SK-N-SH (cell line): ENCODE measurements at regions not wholly inside any gene's neighbourhood (a gene's known extent, or its start where the extent isn't known, plus 50 kb on each side); places are given as distances from the start of the nearest gene placed in this dataset.

Experiments
- CTCF ChIA-PET: fragments of 300-600, 350-600 bp; formaldehyde crosslinking; extraction: SDS; loops from one replicate; lab custom pipeline; 2021; lab: Yijun Ruan, JAX
- POLR2A ChIA-PET: fragments of 350-600 bp; sonication (Branson Sonifier 250); formaldehyde crosslinking; extraction: SDS; loops from one replicate; lab custom pipeline; 2020; ENCODE audit warnings: antibody characterized with exemption, inconsistent platforms; lab: Yijun Ruan, JAX
- DNase-seq: peaks from one replicate; pipeline ENCODE4 v3.0.0; 2012
- H2AFZ ChIP-seq: fragments of 200-600 bp; sonication (generic); 2 replicates; pipeline ENCODE4 v1.8.1; 2016; ENCODE audit warnings: antibody characterized with exemption, mild to moderate bottlenecking, low read depth
- H3F3A ChIP-seq: fragments of 200-600 bp; sonication (generic); replicated peaks from 2 replicates; pipeline ENCODE3; 2016; ENCODE audit warnings: antibody characterized with exemption, mild to moderate bottlenecking; ENCODE audit not compliant: insufficient read depth
- H3K27ac ChIP-seq, 2 experiments: fragments of 200-500 bp in 1 of 2; fragments of 200-600 bp in 1 of 2; sonication (Bioruptor generic) in 1 of 2; sonication (generic), shearing (Covaris generic) in 1 of 2; 2 replicates each; pipeline versions ENCODE4 v1.5.1 to v1.6.1; 2014 to 2016; ENCODE audit warnings: low read depth in 2 of 2, inconsistent platforms in 1 of 2, low read length in 1 of 2, mild to moderate bottlenecking in 1 of 2, mixed read lengths in 1 of 2
- H3K27me3 ChIP-seq: fragments of 200-600 bp; sonication (generic), shearing (Covaris generic); 2 replicates; pipeline ENCODE4 v1.6.1; 2016; ENCODE audit warnings: mixed run types; ENCODE audit not compliant: insufficient read depth
- H3K36me3 ChIP-seq, 2 experiments: fragments of 200-500 bp in 1 of 2; fragments of 200-600 bp in 1 of 2; sonication (Bioruptor generic) in 1 of 2; sonication (generic) in 1 of 2; replicated peaks in 1 of 2; 2 replicates each; pipeline versions ENCODE3 to v1.5.1; 2014 to 2016; ENCODE audit warnings: low read length in 1 of 2, mild to moderate bottlenecking in 1 of 2; ENCODE audit not compliant: insufficient read depth in 2 of 2, control insufficient read depth in 1 of 2
- H3K4me1 ChIP-seq, 2 experiments: fragments of 200-500 bp in 1 of 2; fragments of 200-600 bp in 1 of 2; sonication (Bioruptor generic) in 1 of 2; sonication (generic), shearing (Covaris generic) in 1 of 2; 2 replicates each; pipeline versions ENCODE4 v1.5.1 to v1.6.1; 2014 to 2016; ENCODE audit warnings: low read depth in 1 of 2, low read length in 1 of 2, mixed run types in 1 of 2; ENCODE audit not compliant: insufficient read depth in 2 of 2, control insufficient read depth in 1 of 2
- H3K4me2 ChIP-seq: fragments of 200-600 bp; sonication (generic), shearing (Covaris generic); 2 replicates; pipeline ENCODE4 v1.6.1; 2017; ENCODE audit warnings: mixed run types
- H3K4me3 ChIP-seq, 2 experiments: fragments of 200-500 bp in 1 of 2; fragments of 200-600 bp in 1 of 2; sonication (Bioruptor generic) in 1 of 2; sonication (generic), shearing (Covaris generic) in 1 of 2; 2 replicates each; pipeline versions ENCODE4 v1.5.1 to v1.8.1; 2014 to 2016; ENCODE audit warnings: low read depth in 2 of 2, inconsistent platforms in 1 of 2, low read length in 1 of 2, mild to moderate bottlenecking in 1 of 2, mixed read lengths in 1 of 2, moderate library complexity in 1 of 2
- H3K79me2 ChIP-seq: fragments of 200-600 bp; sonication (generic); 2 replicates; pipeline ENCODE4 v1.8.1; 2017; ENCODE audit warnings: mild to moderate bottlenecking; ENCODE audit not compliant: insufficient read depth
- H3K9ac ChIP-seq: fragments of 200-600 bp; sonication (generic); 2 replicates; pipeline ENCODE4 v1.6.1; 2017; ENCODE audit warnings: mixed run types
- H3K9me2 ChIP-seq: fragments of 200-600 bp; sonication (generic); 2 replicates; pipeline ENCODE4 v1.6.1; 2017; ENCODE audit warnings: mixed run types
- H3K9me3 ChIP-seq: fragments of 200-600 bp; sonication (generic); 2 replicates; pipeline ENCODE4 v1.6.1; 2017; ENCODE audit warnings: mixed run types, mild to moderate bottlenecking, moderate library complexity
- H4K20me1 ChIP-seq: fragments of 200-600 bp; sonication (generic); 2 replicates; pipeline ENCODE4 v1.6.1; 2017; ENCODE audit warnings: mild to moderate bottlenecking, mixed run types; ENCODE audit not compliant: insufficient read depth
- CHD2 ChIP-seq: fragments of 150-350 bp; IDR thresholded peaks from 2 replicates; pipeline ENCODE4 v1.6.1; 2018; ENCODE audit warnings: low read length; ENCODE audit not compliant: partially characterized antibody
- CTCF ChIP-seq: fragments of 200-600 bp; sonication (generic); IDR thresholded peaks from 2 replicates; pipeline ENCODE4 v1.6.1; 2017; ENCODE audit warnings: antibody characterized with exemption, mild to moderate bottlenecking, moderate library complexity
- ELF1 ChIP-seq: IDR thresholded peaks from 2 replicates; pipeline ENCODE4 v1.4.0; 2012
- EZH2phosphoT487 ChIP-seq: fragments of 200-600 bp; sonication (generic); IDR thresholded peaks from 2 replicates; pipeline ENCODE4 v1.6.1; 2017; ENCODE audit warnings: low read depth, mixed run types, mild to moderate bottlenecking, antibody characterized with exemption, moderate library complexity, borderline replicate concordance
- FOXJ3 ChIP-seq: sonication (generic); formaldehyde crosslinking; IDR thresholded peaks from 2 replicates; pipeline ENCODE4 v1.5.1; 2020; ENCODE audit warnings: mild to moderate bottlenecking, missing genetic modification reagents
- FOXM1 ChIP-seq: IDR thresholded peaks from 2 replicates; pipeline ENCODE4 v1.4.0; 2012; ENCODE audit warnings: low read depth, mild to moderate bottlenecking
- MAX ChIP-seq: IDR thresholded peaks from 2 replicates; pipeline ENCODE4 v1.4.0; 2012; ENCODE audit warnings: low read depth
- PBX3 ChIP-seq: IDR thresholded peaks from 2 replicates; pipeline ENCODE4; 2012
- RXRA ChIP-seq: IDR thresholded peaks from 2 replicates; pipeline ENCODE4 v1.4.0; 2012; ENCODE audit warnings: low read depth, mild to moderate bottlenecking, borderline replicate concordance
- SMC3 ChIP-seq: IDR thresholded peaks from 2 replicates; pipeline ENCODE4 v1.6.1; 2012; ENCODE audit warnings: low read depth, low read length, improper control_type of control experiment
- TAF1 ChIP-seq: IDR thresholded peaks from 2 replicates; pipeline ENCODE4 v1.6.1; 2012; ENCODE audit warnings: low read depth, mild to moderate bottlenecking, low read length, moderate library complexity, borderline replicate concordance
- USF2 ChIP-seq: fragments of 150-350 bp; IDR thresholded peaks from 2 replicates; pipeline ENCODE4 v1.6.1; 2017; ENCODE audit warnings: antibody characterized with exemption, low read length, low read depth, borderline replicate concordance
- YY1 ChIP-seq: IDR thresholded peaks from 2 replicates; pipeline ENCODE4 v1.4.0; 2012; ENCODE audit warnings: low read depth, mild to moderate bottlenecking
- ZBTB33 ChIP-seq: IDR thresholded peaks from 2 replicates; pipeline ENCODE4 v1.4.0; 2012; ENCODE audit warnings: low read depth, borderline replicate concordance
- WGBS: methylation state at CpG from one replicate; pipeline ENCODE4 v1.1.6; 2017; ENCODE audit warnings: low lambda C conversion rate; 5-methylcytosine and 5-hydroxymethylcytosine counted together

- no peak overlapping the region for H3K4me3 ChIP-seq
- H2AFZ ChIP-seq, result no peak overlapping the region
- H3F3A ChIP-seq, result no peaks in the 10 kb centered on the region
- no peaks in the 10 kb centered on the region for H3K9me2 ChIP-seq
- H3K36me3 ChIP-seq, result no peaks in the 10 kb centered on the region
- H3K27me3 ChIP-seq, result no peaks in the 10 kb centered on the region
- no peak overlapping the region for H3K9ac ChIP-seq
- no peak overlapping the region for H3K4me2 ChIP-seq
- no peak overlapping the region for H3K27ac ChIP-seq
- ChIA-PET POLR2A (no interaction called here), CTCF (interaction anchor here (0.6 kb wide), 1 partner anchor 419 kb away, joined by 3 read pairs; no protein-coding TSS in a partner anchor)
- H3K4me1 ChIP-seq, result no peaks in the 10 kb centered on the region
- 74% methylated on average over 1 of the region's 1 CpG for WGBS
- TF ChIP-seq RXRA, result no peak
- TF ChIP-seq USF2, result no peak
- no peak for TF ChIP-seq MAX
- no peak for TF ChIP-seq PBX3
- TF ChIP-seq CTCF, result no peak
- TF ChIP-seq FOXJ3 (CRISPR knock-in tag), result no peak
- TF ChIP-seq SMC3, result no peak
- TF ChIP-seq YY1, result no peak
- no peak for TF ChIP-seq TAF1
- TF ChIP-seq EZH2phosphoT487, result no peak
- no peak for TF ChIP-seq ZBTB33
- TF ChIP-seq CHD2, result no peak
- no peak for TF ChIP-seq FOXM1
- TF ChIP-seq ELF1, result no peak
- H3K9me3 ChIP-seq, result no peaks in the 10 kb centered on the region
- no peaks in the 10 kb centered on the region for H4K20me1 ChIP-seq
- H3K79me2 ChIP-seq, result no peaks in the 10 kb centered on the region
- DNase-seq, result no peak
These were observed 117.9 kb upstream of the CFAP20DC start for GRCh38 chr3:59167756-59168155.
